SK-N-SH (cell line): ENCODE measurements at regions not wholly inside any gene's neighbourhood (a gene's known extent, or its start where the extent isn't known, plus 50 kb on each side); places are given as distances from the start of the nearest gene placed in this dataset.

Experiments used
- TF ChIP-seq, protein P1 (sequence below): fragments of 200-600 bp; sonication (generic); IDR thresholded peaks from 2 replicates; pipeline ENCODE4 v1.6.1; 2017; ENCODE audit warnings: antibody characterized with exemption, mild to moderate bottlenecking, moderate library complexity
- TF ChIP-seq, protein P2 (sequence below): IDR thresholded peaks from 2 replicates; pipeline ENCODE4 v1.4.0; 2012; ENCODE audit warnings: low read depth, borderline replicate concordance

DNA sequence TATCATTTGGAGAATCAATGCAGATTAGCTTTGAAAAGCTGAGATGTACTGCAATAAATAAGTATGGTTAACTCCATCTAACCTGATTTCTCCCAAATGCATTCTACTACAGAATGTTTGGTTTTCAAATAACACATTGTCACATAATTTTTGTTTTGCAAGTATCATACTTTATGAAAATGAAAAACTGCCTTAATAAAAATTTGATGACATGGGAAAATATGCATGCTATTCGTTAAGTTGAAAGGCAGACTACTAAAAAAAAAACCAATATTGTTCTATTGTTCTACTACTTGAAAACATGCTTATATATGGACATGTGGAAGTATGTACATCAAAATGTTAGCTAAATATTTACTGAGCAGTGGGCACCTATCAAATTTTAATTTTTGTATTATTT lies 668.9 kb downstream of the HTR1A start:
- TF ChIP-seq, protein P1, sequence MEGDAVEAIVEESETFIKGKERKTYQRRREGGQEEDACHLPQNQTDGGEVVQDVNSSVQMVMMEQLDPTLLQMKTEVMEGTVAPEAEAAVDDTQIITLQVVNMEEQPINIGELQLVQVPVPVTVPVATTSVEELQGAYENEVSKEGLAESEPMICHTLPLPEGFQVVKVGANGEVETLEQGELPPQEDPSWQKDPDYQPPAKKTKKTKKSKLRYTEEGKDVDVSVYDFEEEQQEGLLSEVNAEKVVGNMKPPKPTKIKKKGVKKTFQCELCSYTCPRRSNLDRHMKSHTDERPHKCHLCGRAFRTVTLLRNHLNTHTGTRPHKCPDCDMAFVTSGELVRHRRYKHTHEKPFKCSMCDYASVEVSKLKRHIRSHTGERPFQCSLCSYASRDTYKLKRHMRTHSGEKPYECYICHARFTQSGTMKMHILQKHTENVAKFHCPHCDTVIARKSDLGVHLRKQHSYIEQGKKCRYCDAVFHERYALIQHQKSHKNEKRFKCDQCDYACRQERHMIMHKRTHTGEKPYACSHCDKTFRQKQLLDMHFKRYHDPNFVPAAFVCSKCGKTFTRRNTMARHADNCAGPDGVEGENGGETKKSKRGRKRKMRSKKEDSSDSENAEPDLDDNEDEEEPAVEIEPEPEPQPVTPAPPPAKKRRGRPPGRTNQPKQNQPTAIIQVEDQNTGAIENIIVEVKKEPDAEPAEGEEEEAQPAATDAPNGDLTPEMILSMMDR, result no peak
- TF ChIP-seq, protein P2, sequence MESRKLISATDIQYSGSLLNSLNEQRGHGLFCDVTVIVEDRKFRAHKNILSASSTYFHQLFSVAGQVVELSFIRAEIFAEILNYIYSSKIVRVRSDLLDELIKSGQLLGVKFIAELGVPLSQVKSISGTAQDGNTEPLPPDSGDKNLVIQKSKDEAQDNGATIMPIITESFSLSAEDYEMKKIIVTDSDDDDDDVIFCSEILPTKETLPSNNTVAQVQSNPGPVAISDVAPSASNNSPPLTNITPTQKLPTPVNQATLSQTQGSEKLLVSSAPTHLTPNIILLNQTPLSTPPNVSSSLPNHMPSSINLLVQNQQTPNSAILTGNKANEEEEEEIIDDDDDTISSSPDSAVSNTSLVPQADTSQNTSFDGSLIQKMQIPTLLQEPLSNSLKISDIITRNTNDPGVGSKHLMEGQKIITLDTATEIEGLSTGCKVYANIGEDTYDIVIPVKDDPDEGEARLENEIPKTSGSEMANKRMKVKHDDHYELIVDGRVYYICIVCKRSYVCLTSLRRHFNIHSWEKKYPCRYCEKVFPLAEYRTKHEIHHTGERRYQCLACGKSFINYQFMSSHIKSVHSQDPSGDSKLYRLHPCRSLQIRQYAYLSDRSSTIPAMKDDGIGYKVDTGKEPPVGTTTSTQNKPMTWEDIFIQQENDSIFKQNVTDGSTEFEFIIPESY, result no peak
